IMR-90 (cell line): ENCODE measurements at regions not wholly inside any gene's neighbourhood (a gene's known extent, or its start where the extent isn't known, plus 50 kb on each side); places are given as distances from the start of the nearest gene placed in this dataset.

Source experiments
- ATAC-seq: fragments of 200-7000 bp; cut with Tn5 transposase; 2 replicates; pipeline ENCODE4 v1.9.1; 2020; ENCODE audit warnings: low read depth, mild to moderate bottlenecking, moderate library complexity
- BruUV-seq: library from RNA; stranded (reverse); fragments of 400-500 nt; replicated peaks from 2 replicates; lab custom pipeline; 2021; lab: Mats Ljungman, UMichigan
- CTCF ChIA-PET: fragments of 300-600 bp; formaldehyde crosslinking; extraction: SDS; loops from one replicate; lab custom pipeline; 2021; ENCODE audit warnings: antibody characterized with exemption; lab: Yijun Ruan, JAX
- POLR2A ChIA-PET: fragments of 300-600 bp; sonication (Branson Sonifier 250); formaldehyde crosslinking; loops from one replicate; lab custom pipeline; 2022; ENCODE audit warnings: antibody characterized with exemption; ENCODE audit not compliant: unreplicated experiment; lab: Charles Lee
- DNase-seq: peaks from one replicate; pipeline ENCODE4 v3.0.0; 2013
- H2AFZ ChIP-seq: replicated peaks from 2 replicates; pipeline ENCODE3; 2013; ENCODE audit warnings: low read length, mild to moderate bottlenecking; ENCODE audit not compliant: poor library complexity
- H2AK5ac ChIP-seq: 2 replicates; pipeline ENCODE4 v1.6.1; 2013; ENCODE audit warnings: low read depth, low read length, inconsistent platforms
- H2AK9ac ChIP-seq: replicated peaks from 2 replicates; pipeline ENCODE3; 2013; ENCODE audit warnings: mild to moderate bottlenecking, low read depth, low read length, moderate library complexity; ENCODE audit not compliant: poor library complexity
- H2BK120ac ChIP-seq: 2 replicates; pipeline ENCODE4 v1.6.1; 2013; ENCODE audit warnings: low read depth, low read length, inconsistent platforms
- H2BK15ac ChIP-seq: 3 replicates; pipeline ENCODE4 v1.6.1; 2013; ENCODE audit warnings: low read depth, low read length, inconsistent platforms
- H2BK20ac ChIP-seq: 2 replicates; pipeline ENCODE4 v1.6.1; 2013; ENCODE audit warnings: low read depth, mild to moderate bottlenecking, inconsistent platforms, low read length, moderate library complexity
- H2BK5ac ChIP-seq: 2 replicates; pipeline ENCODE4 v1.6.1; 2013; ENCODE audit warnings: mild to moderate bottlenecking, low read depth, low read length, inconsistent platforms; ENCODE audit not compliant: poor library complexity, severe bottlenecking
- H3K14ac ChIP-seq: replicated peaks from 2 replicates; pipeline ENCODE4 v1.6.1; 2013; ENCODE audit warnings: low read depth, low read length, inconsistent platforms
- H3K18ac ChIP-seq: 2 replicates; pipeline ENCODE4 v1.6.1; 2013; ENCODE audit warnings: low read depth, low read length, control low read depth
- H3K23ac ChIP-seq: 2 replicates; pipeline ENCODE4 v1.6.1; 2013; ENCODE audit warnings: low read depth, low read length, inconsistent platforms
- H3K27ac ChIP-seq: 2 replicates; pipeline ENCODE4 v1.5.1; 2013; ENCODE audit warnings: mild to moderate bottlenecking, control low read depth, low read length; ENCODE audit not compliant: insufficient read depth
- H3K27me3 ChIP-seq: 2 replicates; pipeline ENCODE4 v1.6.1; 2013; ENCODE audit warnings: low read length; ENCODE audit not compliant: control insufficient read depth, insufficient read depth
- H3K36me3 ChIP-seq: 2 replicates; pipeline ENCODE4 v1.6.1; 2013; ENCODE audit warnings: low read length, mixed read lengths; ENCODE audit not compliant: control insufficient read depth, insufficient read depth
- H3K4ac ChIP-seq: 2 replicates; pipeline ENCODE4 v1.6.1; 2013; ENCODE audit warnings: low read depth, low read length, inconsistent platforms
- H3K4me1 ChIP-seq: 2 replicates; pipeline ENCODE4 v1.6.1; 2013; ENCODE audit warnings: low read length, mixed read lengths; ENCODE audit not compliant: control insufficient read depth, insufficient read depth
- H3K4me2 ChIP-seq: 2 replicates; pipeline ENCODE4 v1.6.1; 2013; ENCODE audit warnings: low read depth, mild to moderate bottlenecking, control low read depth, low read length, moderate library complexity
- H3K4me3 ChIP-seq: 2 replicates; pipeline ENCODE4 v1.5.1; 2013; ENCODE audit warnings: low read depth, mild to moderate bottlenecking, control low read depth, low read length, moderate library complexity; ENCODE audit not compliant: insufficient read depth
- H3K56ac ChIP-seq: 2 replicates; pipeline ENCODE4 v1.6.1; 2013; ENCODE audit warnings: low read length, inconsistent platforms; ENCODE audit not compliant: insufficient read depth; ENCODE audit errors: extremely low read depth
- H3K79me1 ChIP-seq, 2 experiments: 2 replicates each; pipeline ENCODE4 v1.6.1; 2013; ENCODE audit warnings: low read length in 2 of 2, inconsistent platforms in 1 of 2, low read depth in 1 of 2
- H3K9ac ChIP-seq: 2 replicates; pipeline ENCODE4 v1.6.1; 2013; ENCODE audit warnings: low read depth, low read length, control low read depth
- H3K9me1 ChIP-seq: 2 replicates; pipeline ENCODE4 v1.6.1; 2013; ENCODE audit warnings: low read length, inconsistent platforms; ENCODE audit not compliant: insufficient read depth
- H3K9me3 ChIP-seq: 2 replicates; pipeline ENCODE4 v1.6.1; 2013; ENCODE audit warnings: low read length; ENCODE audit not compliant: control insufficient read depth, insufficient read depth
- H4K20me1 ChIP-seq: 2 replicates; pipeline ENCODE4 v1.6.1; 2013; ENCODE audit warnings: low read length, inconsistent platforms; ENCODE audit not compliant: insufficient read depth
- H4K5ac ChIP-seq: 2 replicates; pipeline ENCODE4 v1.6.1; 2013; ENCODE audit warnings: mild to moderate bottlenecking, low read depth, low read length, control low read depth
- H4K8ac ChIP-seq, 2 experiments: 2 replicates each; pipeline ENCODE4 v1.6.1; 2013; ENCODE audit warnings: low read depth in 2 of 2, low read length in 2 of 2, control low read depth in 1 of 2, inconsistent platforms in 1 of 2
- H4K91ac ChIP-seq: 2 replicates; pipeline ENCODE4 v1.6.1; 2013; ENCODE audit warnings: low read depth, low read length, inconsistent platforms; ENCODE audit not compliant: insufficient read depth
- BHLHE40 ChIP-seq: fragments of 150-350 bp; IDR thresholded peaks from 2 replicates; pipeline ENCODE4 v1.6.1; 2016; ENCODE audit warnings: mild to moderate bottlenecking, low read depth, low read length
- CEBPB ChIP-seq: IDR thresholded peaks from 2 replicates; pipeline ENCODE4 v1.6.1; 2012; ENCODE audit warnings: low read depth, low read length, improper control_type of control experiment
- CHD1 ChIP-seq: IDR thresholded peaks from 2 replicates; pipeline ENCODE4 v1.6.1; 2012; ENCODE audit warnings: low read depth, low read length, improper control_type of control experiment
- ELK1 ChIP-seq: fragments of 150-350 bp; IDR thresholded peaks from 2 replicates; pipeline ENCODE4 v1.6.1; 2016; ENCODE audit warnings: low read depth, mild to moderate bottlenecking, low read length, moderate library complexity, borderline replicate concordance
- FOS ChIP-seq: fragments of 150-350 bp; IDR thresholded peaks from 2 replicates; pipeline ENCODE4 v1.6.1; 2016; ENCODE audit warnings: low read depth, low read length
- MAFK ChIP-seq: IDR thresholded peaks from 2 replicates; pipeline ENCODE4 v1.6.1; 2012; ENCODE audit warnings: low read depth, low read length, improper control_type of control experiment
- MAZ ChIP-seq: IDR thresholded peaks from 2 replicates; pipeline ENCODE4 v1.6.1; 2012; ENCODE audit warnings: low read depth, mild to moderate bottlenecking, low read length, improper control_type of control experiment, moderate library complexity, borderline replicate concordance
- MXI1 ChIP-seq: IDR thresholded peaks from 2 replicates; pipeline ENCODE4 v1.6.1; 2012; ENCODE audit warnings: low read depth, mild to moderate bottlenecking, low read length, moderate library complexity, borderline replicate concordance
- NFE2L2 ChIP-seq: fragments of 150-350 bp; IDR thresholded peaks from 2 replicates; pipeline ENCODE4 v1.6.1; 2016; ENCODE audit warnings: low read depth, mild to moderate bottlenecking, low read length
- POLR2A ChIP-seq: IDR thresholded peaks from 2 replicates; pipeline ENCODE4 v1.6.1; 2012; ENCODE audit warnings: mild to moderate bottlenecking, low read depth, low read length
- RAD21 ChIP-seq: IDR thresholded peaks from 2 replicates; pipeline ENCODE4 v1.6.1; 2012; ENCODE audit warnings: low read length, improper control_type of control experiment
- RCOR1 ChIP-seq: IDR thresholded peaks from 2 replicates; pipeline ENCODE4 v1.6.1; 2012; ENCODE audit warnings: mild to moderate bottlenecking, low read length, improper control_type of control experiment; ENCODE audit not compliant: insufficient replicate concordance
- RFX5 ChIP-seq: IDR thresholded peaks from 2 replicates; pipeline ENCODE4 v1.8.0; 2012; ENCODE audit warnings: low read depth, mild to moderate bottlenecking, low read length, moderate library complexity
- SMC3 ChIP-seq: fragments of 150-350 bp; IDR thresholded peaks from 2 replicates; pipeline ENCODE4 v1.6.1; 2016; ENCODE audit warnings: low read depth, mild to moderate bottlenecking, antibody characterized with exemption, low read length, moderate library complexity
- USF2 ChIP-seq: fragments of 150-350 bp; IDR thresholded peaks from 2 replicates; pipeline ENCODE4 v1.6.1; 2017; ENCODE audit warnings: mild to moderate bottlenecking, antibody characterized with exemption, low read length, low read depth
- WGBS, 2 experiments: methylation state at CpG; one replicate each; pipeline versions ENCODE4 v1.1.5 to v1.1.7; 2013; ENCODE audit warnings: missing lambda C conversion rate in 2 of 2; ENCODE audit not compliant: insufficient read length in 1 of 2; ENCODE audit errors: extremely low coverage in 2 of 2; 5-methylcytosine and 5-hydroxymethylcytosine counted together
- dilution Hi-C: fragments of 300-500 bp; cut with HindIII; formaldehyde crosslinking; loops from one replicate; pipeline ENCODE4 v1.14.3; 2018; ENCODE audit warnings: low sequenced_read_pairs; ENCODE audit not compliant: unreplicated experiment
- in situ Hi-C: fragments of 300-500 bp; cut with MboI; formaldehyde crosslinking; loops from 3 replicates; pipeline ENCODE4 v1.14.3; 2019; ENCODE audit warnings: low sequenced_read_pairs, inconsistent platforms, mixed read lengths
- intact Hi-C: fragments of 100-400 bp; cut with micrococcal nuclease; formaldehyde crosslinking; loops from 2 replicates; pipeline ENCODE4 v1.10.0; 2022
- TF ChIP-seq, protein P1 (sequence below): conservative IDR thresholded peaks from 2 replicates; pipeline ENCODE4 v1.5.1; 2012; ENCODE audit warnings: mild to moderate bottlenecking, low read depth, low read length, improper control_type of control experiment

DNA sequence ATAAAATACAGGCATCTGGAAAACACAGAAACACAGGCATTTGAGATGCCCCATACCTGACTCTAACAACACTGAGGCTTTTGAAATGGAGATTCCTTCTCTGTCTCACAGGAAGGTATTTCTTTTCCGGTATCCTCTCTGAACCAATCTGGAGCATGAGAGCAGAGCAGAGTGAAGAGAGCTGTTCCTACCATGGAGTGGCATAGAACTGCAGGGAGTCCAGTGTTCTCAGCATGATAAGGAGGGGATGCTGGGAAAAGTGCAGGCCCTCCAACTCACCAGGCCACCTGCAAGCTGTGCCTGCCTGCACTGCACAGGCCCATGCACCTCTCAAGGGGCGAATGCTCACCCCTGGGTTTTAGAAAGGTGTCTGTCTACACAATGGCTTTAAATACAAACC lies 89.2 kb downstream of the FOXA2 start:
- H2BK15ac ChIP-seq = no peak overlapping the region
- ChIA-PET POLR2A (no interaction called here), CTCF (no interaction called here)
- H3K27me3 ChIP-seq = no peaks in the 10 kb centered on the region
- H3K36me3 ChIP-seq = no peaks in the 10 kb centered on the region
- dilution Hi-C loops = no loop called here
- H3K4me1 ChIP-seq = no peaks in the 10 kb centered on the region
- H3K9ac ChIP-seq = no peak overlapping the region
- no peak overlapping the region for H3K23ac ChIP-seq
- WGBS, 2 experiments = no CpG with 5 or more reads among the region's 2 CpGs
- no peak overlapping the region for H3K4me3 ChIP-seq
- no peaks in the 10 kb centered on the region for H3K79me1 ChIP-seq
- H2AK5ac ChIP-seq = no peak overlapping the region
- no peak overlapping the region for H4K8ac ChIP-seq
- no peak overlapping the region for H2BK120ac ChIP-seq
- no peak overlapping the region for H3K14ac ChIP-seq
- intact Hi-C loops = no loop called here
- no peak overlapping the region for H2AFZ ChIP-seq
- TF ChIP-seq FOS (no peak), CHD1 (no peak), RCOR1 (no peak), NFE2L2 (no peak), POLR2A (no peak), MAZ (no peak), BHLHE40 (no peak), RAD21 (no peak), SMC3 (no peak), CEBPB (no peak), USF2 (no peak), MXI1 (no peak), RFX5 (no peak), MAFK (no peak), ELK1 (no peak)
- TF ChIP-seq, protein P1, sequence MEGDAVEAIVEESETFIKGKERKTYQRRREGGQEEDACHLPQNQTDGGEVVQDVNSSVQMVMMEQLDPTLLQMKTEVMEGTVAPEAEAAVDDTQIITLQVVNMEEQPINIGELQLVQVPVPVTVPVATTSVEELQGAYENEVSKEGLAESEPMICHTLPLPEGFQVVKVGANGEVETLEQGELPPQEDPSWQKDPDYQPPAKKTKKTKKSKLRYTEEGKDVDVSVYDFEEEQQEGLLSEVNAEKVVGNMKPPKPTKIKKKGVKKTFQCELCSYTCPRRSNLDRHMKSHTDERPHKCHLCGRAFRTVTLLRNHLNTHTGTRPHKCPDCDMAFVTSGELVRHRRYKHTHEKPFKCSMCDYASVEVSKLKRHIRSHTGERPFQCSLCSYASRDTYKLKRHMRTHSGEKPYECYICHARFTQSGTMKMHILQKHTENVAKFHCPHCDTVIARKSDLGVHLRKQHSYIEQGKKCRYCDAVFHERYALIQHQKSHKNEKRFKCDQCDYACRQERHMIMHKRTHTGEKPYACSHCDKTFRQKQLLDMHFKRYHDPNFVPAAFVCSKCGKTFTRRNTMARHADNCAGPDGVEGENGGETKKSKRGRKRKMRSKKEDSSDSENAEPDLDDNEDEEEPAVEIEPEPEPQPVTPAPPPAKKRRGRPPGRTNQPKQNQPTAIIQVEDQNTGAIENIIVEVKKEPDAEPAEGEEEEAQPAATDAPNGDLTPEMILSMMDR = no peak
- H3K18ac ChIP-seq = no peak overlapping the region
- ATAC-seq = no peak
- peaks cover 6% of the 10 kb centered on the region for H3K9me3 ChIP-seq
- no peak overlapping the region for H3K4me2 ChIP-seq
- H4K20me1 ChIP-seq = no peaks in the 10 kb centered on the region
- H3K27ac ChIP-seq = no peak overlapping the region
- H2BK5ac ChIP-seq = no peak overlapping the region
- no peak overlapping the region for H3K56ac ChIP-seq
- no peak overlapping the region for H2BK20ac ChIP-seq
- no peak for DNase-seq
- no peak overlapping the region for H4K91ac ChIP-seq
- H2AK9ac ChIP-seq = no peak overlapping the region
- no peaks in the 10 kb centered on the region for H3K9me1 ChIP-seq
- no TSS peak for BruUV-seq
- in situ Hi-C loops = no loop called here
- no peak overlapping the region for H3K4ac ChIP-seq
- H4K5ac ChIP-seq = no peak overlapping the region
